Stomach (tissue), 4 donors: ENCODE measurements at regions not wholly inside any gene's neighbourhood (a gene's known extent, or its start where the extent isn't known, plus 50 kb on each side); places are given as distances from the start of the nearest gene placed in this dataset.

Source experiments
- EP300 ChIP-seq: sonication (generic); formaldehyde crosslinking; IDR thresholded peaks from one replicate; pipeline ENCODE4 v1.6.1; 2017; ENCODE audit warnings: antibody characterized with exemption
- POLR2A ChIP-seq, 4 donors: fragments of 450-650 bp; IDR thresholded peaks; one replicate each; pipeline ENCODE4 v1.6.1; 2016; ENCODE audit warnings: antibody characterized with exemption in 4 of 4, control low read depth in 2 of 4, mild to moderate bottlenecking in 1 of 4, moderate library complexity in 1 of 4
- POLR2AphosphoS5 ChIP-seq, 3 donors: sonication (generic); formaldehyde crosslinking; IDR thresholded peaks; one replicate each; pipeline ENCODE4 v1.6.1; 2016; ENCODE audit warnings: antibody characterized with exemption in 3 of 3
- TF ChIP-seq, protein P1 (sequence below), 7 experiments: fragments of 450-650 bp in 4 of 7; fragments of 200-600 bp in 3 of 7; sonication (generic) in 3 of 7; IDR thresholded peaks; one replicate each; pipeline ENCODE4 v1.5.1; 2016 to 2019; ENCODE audit warnings: antibody characterized with exemption in 7 of 7, control low read depth in 2 of 7, mild to moderate bottlenecking in 1 of 7

DNA sequence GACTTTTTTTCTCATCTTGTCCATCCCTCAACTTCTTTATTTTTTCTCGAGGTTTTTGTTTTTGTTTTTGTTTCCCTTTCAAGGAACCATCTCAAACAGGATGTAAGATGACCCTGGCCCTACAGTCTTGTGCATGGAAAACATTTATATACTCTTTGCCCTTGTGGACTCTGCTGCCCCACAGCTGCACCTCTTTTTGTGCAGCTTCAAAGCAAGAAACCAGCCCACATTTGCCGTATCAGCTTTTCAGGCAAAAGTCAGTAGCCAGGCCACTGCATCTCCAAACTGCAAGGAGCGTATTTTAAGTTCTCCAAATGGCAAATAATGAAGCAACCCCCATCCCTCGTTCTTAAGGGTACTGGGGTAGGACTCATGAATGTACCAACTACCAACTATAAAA, 756.5 kb downstream of the C4orf33 start:
- TF ChIP-seq, protein P1, sequence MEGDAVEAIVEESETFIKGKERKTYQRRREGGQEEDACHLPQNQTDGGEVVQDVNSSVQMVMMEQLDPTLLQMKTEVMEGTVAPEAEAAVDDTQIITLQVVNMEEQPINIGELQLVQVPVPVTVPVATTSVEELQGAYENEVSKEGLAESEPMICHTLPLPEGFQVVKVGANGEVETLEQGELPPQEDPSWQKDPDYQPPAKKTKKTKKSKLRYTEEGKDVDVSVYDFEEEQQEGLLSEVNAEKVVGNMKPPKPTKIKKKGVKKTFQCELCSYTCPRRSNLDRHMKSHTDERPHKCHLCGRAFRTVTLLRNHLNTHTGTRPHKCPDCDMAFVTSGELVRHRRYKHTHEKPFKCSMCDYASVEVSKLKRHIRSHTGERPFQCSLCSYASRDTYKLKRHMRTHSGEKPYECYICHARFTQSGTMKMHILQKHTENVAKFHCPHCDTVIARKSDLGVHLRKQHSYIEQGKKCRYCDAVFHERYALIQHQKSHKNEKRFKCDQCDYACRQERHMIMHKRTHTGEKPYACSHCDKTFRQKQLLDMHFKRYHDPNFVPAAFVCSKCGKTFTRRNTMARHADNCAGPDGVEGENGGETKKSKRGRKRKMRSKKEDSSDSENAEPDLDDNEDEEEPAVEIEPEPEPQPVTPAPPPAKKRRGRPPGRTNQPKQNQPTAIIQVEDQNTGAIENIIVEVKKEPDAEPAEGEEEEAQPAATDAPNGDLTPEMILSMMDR (IDR thresholded peaks at IDR 0.05): no peak
- no peak for TF ChIP-seq POLR2A (IDR thresholded peaks at IDR 0.05)
- TF ChIP-seq EP300: no peak
- TF ChIP-seq POLR2AphosphoS5 (IDR thresholded peaks at IDR 0.05): no peak
